Hepatocyte (in vitro differentiated cells): ENCODE measurements at regions not wholly inside any gene's neighbourhood (a gene's known extent, or its start where the extent isn't known, plus 50 kb on each side); places are given as distances from the start of the nearest gene placed in this dataset.
"Not testable (repeated sequence)": the region's sequence is repeated elsewhere in the genome, so short reads cannot be mapped to it uniquely, and the experiment has no call there.

ENCODE experiments used
- DNase-seq: peaks from one replicate; pipeline ENCODE4 v3.0.0-alpha.2; 2016; ENCODE audit warnings: low spot score
- H2AFZ ChIP-seq: fragments of 200-600 bp; sonication (generic); 2 replicates; pipeline ENCODE4 v1.6.0; 2016; ENCODE audit warnings: antibody characterized with exemption, mild to moderate bottlenecking
- H3K27ac ChIP-seq: fragments of 200-600 bp; sonication (generic); 2 replicates; pipeline ENCODE4 v1.5.1; 2016; ENCODE audit warnings: mild to moderate bottlenecking
- H3K27me3 ChIP-seq: fragments of 200-600 bp; sonication (generic); 2 replicates; pipeline ENCODE4 v1.6.1; 2016
- H3K36me3 ChIP-seq: fragments of 200-600 bp; sonication (generic); replicated peaks from 2 replicates; pipeline ENCODE4 v1.5.1; 2016; ENCODE audit warnings: low read depth; ENCODE audit not compliant: insufficient read depth
- H3K4me1 ChIP-seq: fragments of 200-600 bp; sonication (generic); 2 replicates; pipeline ENCODE4 v1.5.1; 2016; ENCODE audit warnings: mild to moderate bottlenecking, moderate library complexity; ENCODE audit not compliant: insufficient read depth
- H3K4me2 ChIP-seq: fragments of 200-600 bp; sonication (generic); 2 replicates; pipeline ENCODE4 v1.6.0; 2016
- H3K4me3 ChIP-seq: fragments of 200-600 bp; sonication (generic); 2 replicates; pipeline ENCODE4 v1.5.1; 2016; ENCODE audit warnings: mild to moderate bottlenecking
- H3K79me2 ChIP-seq: fragments of 200-600 bp; sonication (generic); 2 replicates; pipeline ENCODE4 v1.6.0; 2017; ENCODE audit warnings: mild to moderate bottlenecking
- H3K9me2 ChIP-seq: fragments of 200-600 bp; sonication (generic); replicated peaks from 2 replicates; pipeline ENCODE4 v1.6.0; 2017; ENCODE audit warnings: mild to moderate bottlenecking; ENCODE audit not compliant: insufficient read depth
- H3K9me3 ChIP-seq: fragments of 200-600 bp; sonication (generic); 2 replicates; pipeline ENCODE4 v1.5.1; 2016; ENCODE audit warnings: low read depth, mild to moderate bottlenecking
- H4K20me1 ChIP-seq: fragments of 200-600 bp; sonication (generic); 2 replicates; pipeline ENCODE4 v1.6.0; 2016; ENCODE audit warnings: mild to moderate bottlenecking; ENCODE audit not compliant: insufficient read depth, poor library complexity, severe bottlenecking
- EZH2 ChIP-seq: fragments of 200-600 bp; sonication (generic); IDR thresholded peaks from 2 replicates; pipeline ENCODE4 v1.6.1; 2016; ENCODE audit warnings: antibody characterized with exemption, mild to moderate bottlenecking, borderline replicate concordance
- EZH2phosphoT487 ChIP-seq: fragments of 200-600 bp; sonication (generic); IDR thresholded peaks from one replicate; pipeline ENCODE4 v1.6.1; 2018; ENCODE audit warnings: antibody characterized with exemption, mild to moderate bottlenecking, low read depth, moderate library complexity; ENCODE audit not compliant: unreplicated experiment, severe bottlenecking
- WGBS: methylation state at CpG from one replicate; pipeline ENCODE4 v1.1.6; 2016; ENCODE audit warnings: low lambda C conversion rate; ENCODE audit errors: missing lambda C conversion rate; 5-methylcytosine and 5-hydroxymethylcytosine counted together
- TF ChIP-seq, protein P1 (sequence below): fragments of 200-600 bp; sonication (generic); IDR thresholded peaks from 2 replicates; pipeline ENCODE4 v1.5.1; 2016; ENCODE audit warnings: antibody characterized with exemption, mild to moderate bottlenecking; ENCODE audit not compliant: poor library complexity

DNA sequence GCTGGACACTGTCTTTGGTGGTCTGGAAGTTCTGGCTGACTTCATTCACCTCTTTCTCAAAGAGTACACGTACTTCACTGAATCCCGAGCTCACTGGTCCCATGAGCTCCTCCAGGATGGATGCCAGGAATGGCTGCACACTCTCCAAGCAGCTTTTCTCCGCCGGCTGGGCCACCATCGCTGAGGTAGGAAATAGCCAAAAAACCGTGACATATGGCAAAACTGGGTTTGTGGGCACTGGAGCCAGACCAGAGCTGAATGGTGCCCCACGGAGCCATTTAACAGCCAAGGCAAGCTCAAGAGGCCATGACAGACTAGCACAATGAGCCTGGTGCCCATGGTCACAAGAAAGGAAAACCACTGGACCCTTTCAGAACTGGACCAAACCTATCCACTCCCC lies 64.0 kb upstream of the EDEM3 start:
- Histone ChIP-seq H2AFZ (no peak overlapping the region), H4K20me1 (no peaks in the 10 kb centered on the region), H3K4me3 (no peak overlapping the region), H3K27me3 (no peaks in the 10 kb centered on the region), H3K79me2 (no peaks in the 10 kb centered on the region), H3K9me3 (peaks cover 3% of the 10 kb centered on the region), H3K9me2 (no peaks in the 10 kb centered on the region), H3K27ac (no peak overlapping the region), H3K4me2 (no peak overlapping the region), H3K4me1 (peaks cover 9% of the 10 kb centered on the region), H3K36me3 (no peaks in the 10 kb centered on the region)
- no peak for DNase-seq
- 98% methylated on average over 7 of the region's 7 CpGs for whole genome bisulfite sequencing
- TF ChIP-seq, protein P1, sequence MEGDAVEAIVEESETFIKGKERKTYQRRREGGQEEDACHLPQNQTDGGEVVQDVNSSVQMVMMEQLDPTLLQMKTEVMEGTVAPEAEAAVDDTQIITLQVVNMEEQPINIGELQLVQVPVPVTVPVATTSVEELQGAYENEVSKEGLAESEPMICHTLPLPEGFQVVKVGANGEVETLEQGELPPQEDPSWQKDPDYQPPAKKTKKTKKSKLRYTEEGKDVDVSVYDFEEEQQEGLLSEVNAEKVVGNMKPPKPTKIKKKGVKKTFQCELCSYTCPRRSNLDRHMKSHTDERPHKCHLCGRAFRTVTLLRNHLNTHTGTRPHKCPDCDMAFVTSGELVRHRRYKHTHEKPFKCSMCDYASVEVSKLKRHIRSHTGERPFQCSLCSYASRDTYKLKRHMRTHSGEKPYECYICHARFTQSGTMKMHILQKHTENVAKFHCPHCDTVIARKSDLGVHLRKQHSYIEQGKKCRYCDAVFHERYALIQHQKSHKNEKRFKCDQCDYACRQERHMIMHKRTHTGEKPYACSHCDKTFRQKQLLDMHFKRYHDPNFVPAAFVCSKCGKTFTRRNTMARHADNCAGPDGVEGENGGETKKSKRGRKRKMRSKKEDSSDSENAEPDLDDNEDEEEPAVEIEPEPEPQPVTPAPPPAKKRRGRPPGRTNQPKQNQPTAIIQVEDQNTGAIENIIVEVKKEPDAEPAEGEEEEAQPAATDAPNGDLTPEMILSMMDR = no peak
- no peak for TF ChIP-seq EZH2
- no peak for TF ChIP-seq EZH2phosphoT487

DNA sequence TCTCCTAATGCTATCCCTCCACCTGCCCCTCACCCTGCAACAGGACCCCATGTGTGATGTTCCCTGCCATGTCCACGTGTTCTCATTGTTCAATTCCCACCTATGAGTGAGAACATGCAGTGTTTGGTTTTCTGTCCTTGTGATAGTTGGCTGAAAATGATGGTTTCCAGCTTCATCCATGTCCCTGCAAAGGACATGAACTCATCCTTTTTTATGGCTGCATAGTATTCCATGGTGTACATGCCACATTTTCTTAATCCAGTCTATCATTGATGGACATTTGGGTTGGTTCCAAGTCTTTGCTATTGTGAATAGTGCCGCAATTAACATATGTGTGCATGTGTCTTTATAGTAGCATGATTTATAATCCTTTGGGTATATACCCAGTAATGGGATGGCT lies 62.3 kb upstream of the EDEM3 start:
- H2AFZ ChIP-seq, DNase-seq, H3K9me3 ChIP-seq: not testable (repeated sequence)

DNA sequence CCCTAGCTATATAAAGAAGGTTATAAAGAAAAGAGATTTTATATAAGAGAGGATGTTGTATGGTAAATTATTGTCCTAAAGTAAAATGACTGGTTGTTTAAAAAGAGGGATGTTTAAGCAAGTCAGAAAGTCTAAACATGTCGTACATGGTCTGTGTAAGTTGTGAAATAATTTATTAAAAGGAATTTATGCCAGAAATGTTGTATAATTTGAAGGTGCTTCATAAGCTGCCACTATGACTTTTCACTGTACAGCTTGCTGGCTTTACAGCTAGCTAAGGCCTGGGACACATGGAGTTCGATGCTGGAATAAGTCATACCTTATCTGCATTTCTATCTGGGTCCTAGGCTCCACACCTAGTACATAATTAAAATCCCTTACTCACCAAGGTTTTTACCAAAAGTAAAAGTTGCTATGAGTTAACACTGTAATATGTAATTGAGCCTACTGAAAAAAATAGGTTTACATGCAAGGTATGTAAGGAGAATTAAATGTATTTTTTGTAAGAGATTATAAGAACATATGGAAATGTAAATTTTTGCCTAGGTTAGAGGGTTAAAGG lies 59.0 kb upstream of the EDEM3 start:
- Histone ChIP-seq H3K9me2 (no peaks in the 10 kb centered on the region), H3K9me3 (peaks cover 4% of the 10 kb centered on the region), H3K27me3 (no peaks in the 10 kb centered on the region), H2AFZ (no peak overlapping the region), H3K4me2 (no peak overlapping the region), H3K27ac (no peak overlapping the region), H3K4me3 (no peak overlapping the region), H3K79me2 (no peaks in the 10 kb centered on the region), H4K20me1 (no peaks in the 10 kb centered on the region), H3K4me1 (no peaks in the 10 kb centered on the region), H3K36me3 (no peaks in the 10 kb centered on the region)
- no peak for DNase-seq
- TF ChIP-seq EZH2phosphoT487 = no peak
- TF ChIP-seq, protein P1 = no peak
- no peak for TF ChIP-seq EZH2
- 89% methylated on average over 2 of the region's 2 CpGs for WGBS

More for the DNA sequence above, 62.3 kb upstream of the EDEM3 start:
- not testable (repeated sequence) for H3K27ac ChIP-seq, H4K20me1 ChIP-seq, H3K4me3 ChIP-seq, H3K9me2 ChIP-seq, H3K4me2 ChIP-seq, H3K27me3 ChIP-seq, H3K4me1 ChIP-seq, H3K36me3 ChIP-seq, H3K79me2 ChIP-seq
- 46% methylated on average over 2 of the region's 2 CpGs for WGBS

DNA sequence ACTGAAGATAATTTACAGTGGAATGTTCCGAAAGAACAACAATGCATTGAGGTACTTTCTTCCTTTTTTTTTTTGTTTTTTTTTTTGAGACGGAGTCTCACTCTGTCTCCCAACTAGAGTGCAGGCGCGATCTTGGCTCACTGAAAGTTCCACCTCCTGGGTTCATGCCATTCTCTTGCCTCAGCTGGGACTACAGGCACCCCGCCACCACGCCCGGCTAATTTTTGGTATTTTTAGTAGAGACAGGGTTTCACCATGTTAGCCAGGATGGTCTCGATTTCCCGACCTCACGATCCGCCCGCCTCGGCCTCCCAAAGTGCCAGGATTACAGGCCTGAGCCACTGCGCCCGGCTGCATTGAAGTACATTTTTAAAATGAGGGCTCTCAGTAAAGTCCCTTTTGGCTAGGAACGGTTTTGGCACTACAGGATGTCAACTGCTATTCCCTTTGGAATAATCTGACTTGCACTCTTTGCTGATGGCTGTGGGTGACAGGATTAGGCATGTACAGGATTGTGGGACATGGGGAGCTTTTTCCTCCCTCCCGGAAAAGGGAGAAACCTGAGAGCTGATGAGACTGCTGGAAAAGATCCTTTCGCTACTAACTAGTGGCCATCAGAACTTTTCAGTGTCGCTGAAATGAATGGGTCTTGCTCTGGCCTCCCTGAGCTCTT lies 56.9 kb upstream of the EDEM3 start:
- TF ChIP-seq EZH2 (no peak), EZH2phosphoT487 (no peak)
- TF ChIP-seq, protein P1 = no peak
- Histone ChIP-seq H3K4me1 (no peaks in the 10 kb centered on the region), H3K4me3 (no peak overlapping the region), H3K27ac (no peak overlapping the region), H4K20me1 (no peaks in the 10 kb centered on the region), H3K9me2 (no peaks in the 10 kb centered on the region), H3K9me3 (peaks cover 4% of the 10 kb centered on the region), H3K27me3 (no peaks in the 10 kb centered on the region), H3K4me2 (no peak overlapping the region), H3K79me2 (no peaks in the 10 kb centered on the region), H2AFZ (no peak overlapping the region), H3K36me3 (no peaks in the 10 kb centered on the region)
- DNase-seq = no peak
- WGBS = 97% methylated on average over 18 of the region's 19 CpGs
